Lower lobe of right lung (tissue), 2 donors: ENCODE measurements at regions not wholly inside any gene's neighbourhood (a gene's known extent, or its start where the extent isn't known, plus 50 kb on each side); places are given as distances from the start of the nearest gene placed in this dataset.

Source experiments
- ATAC-seq, 2 donors: fragments of 200-7000 bp; cut with Tn5 transposase; one replicate each; pipeline ENCODE4 v1.9.1; 2020 to 2022; ENCODE audit warnings: mild to moderate bottlenecking in 2 of 2, moderate library complexity in 2 of 2
- DNase-seq: peaks from one replicate; pipeline ENCODE4 v3.0.0-alpha.2; 2020
- H3K27ac ChIP-seq: fragments of 200-600 bp; one replicate; pipeline ENCODE4 v1.8.0; 2022
- H3K27me3 ChIP-seq: fragments of 200-600 bp; one replicate; pipeline ENCODE4 v1.8.0; 2022; ENCODE audit warnings: low read depth
- H3K36me3 ChIP-seq: fragments of 200-600 bp; one replicate; pipeline ENCODE4 v1.8.0; 2022; ENCODE audit warnings: mild to moderate bottlenecking
- H3K4me1 ChIP-seq: fragments of 200-600 bp; one replicate; pipeline ENCODE4 v1.8.0; 2022
- H3K4me3 ChIP-seq: fragments of 200-600 bp; one replicate; pipeline ENCODE4 v1.8.0; 2022; ENCODE audit warnings: mild to moderate bottlenecking
- H3K9me3 ChIP-seq: fragments of 200-600 bp; one replicate; pipeline ENCODE4 v1.8.0; 2022
- intact Hi-C: fragments of 100-400 bp; cut with DNase I; formaldehyde crosslinking; loops from one replicate; pipeline ENCODE4 v1.11.0; 2022
- TF ChIP-seq, protein P1 (sequence below): fragments of 200-600 bp; IDR thresholded peaks from one replicate; pipeline ENCODE4 v1.8.0; 2022; ENCODE audit warnings: antibody characterized with exemption, mild to moderate bottlenecking
- donor health status: DM: no; HTN: yes; CAD: no; lungs with severe emphysema.

DNA sequence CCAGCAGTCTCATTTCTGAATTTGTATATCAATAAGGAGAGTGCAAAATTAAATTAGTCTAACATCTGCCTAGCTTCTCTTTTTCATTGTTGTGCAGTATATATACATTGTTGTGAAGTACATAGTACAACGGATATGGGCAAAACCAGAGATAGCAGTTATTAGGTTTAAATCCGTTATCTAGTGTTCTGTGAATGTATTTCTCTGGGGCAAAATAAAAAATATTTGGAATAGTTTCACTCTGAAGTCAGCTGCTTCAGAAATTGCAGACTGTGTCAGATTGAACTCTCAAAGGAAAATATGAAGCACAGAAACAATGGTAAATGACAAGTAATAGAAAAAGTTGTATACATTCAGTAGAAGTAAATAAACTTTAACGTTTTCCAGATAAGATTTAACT is 836.5 kb upstream of the CXADR start:
- no peaks in the 10 kb centered on the region for H3K9me3 ChIP-seq

GRCh38 chr21:16678429-16679160 is 834.2 kb upstream of the CXADR start:
- H3K4me3 ChIP-seq = no peak overlapping the region
- no peaks in the 10 kb centered on the region for H3K9me3 ChIP-seq
- intact Hi-C loops = no loop called here
- TF ChIP-seq, protein P1, sequence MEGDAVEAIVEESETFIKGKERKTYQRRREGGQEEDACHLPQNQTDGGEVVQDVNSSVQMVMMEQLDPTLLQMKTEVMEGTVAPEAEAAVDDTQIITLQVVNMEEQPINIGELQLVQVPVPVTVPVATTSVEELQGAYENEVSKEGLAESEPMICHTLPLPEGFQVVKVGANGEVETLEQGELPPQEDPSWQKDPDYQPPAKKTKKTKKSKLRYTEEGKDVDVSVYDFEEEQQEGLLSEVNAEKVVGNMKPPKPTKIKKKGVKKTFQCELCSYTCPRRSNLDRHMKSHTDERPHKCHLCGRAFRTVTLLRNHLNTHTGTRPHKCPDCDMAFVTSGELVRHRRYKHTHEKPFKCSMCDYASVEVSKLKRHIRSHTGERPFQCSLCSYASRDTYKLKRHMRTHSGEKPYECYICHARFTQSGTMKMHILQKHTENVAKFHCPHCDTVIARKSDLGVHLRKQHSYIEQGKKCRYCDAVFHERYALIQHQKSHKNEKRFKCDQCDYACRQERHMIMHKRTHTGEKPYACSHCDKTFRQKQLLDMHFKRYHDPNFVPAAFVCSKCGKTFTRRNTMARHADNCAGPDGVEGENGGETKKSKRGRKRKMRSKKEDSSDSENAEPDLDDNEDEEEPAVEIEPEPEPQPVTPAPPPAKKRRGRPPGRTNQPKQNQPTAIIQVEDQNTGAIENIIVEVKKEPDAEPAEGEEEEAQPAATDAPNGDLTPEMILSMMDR = no peak
- peak in 1 of 2 donors; percentile 83 for ATAC-seq
- no peaks in the 10 kb centered on the region for H3K36me3 ChIP-seq
- peaks cover 6% of the 10 kb centered on the region for H3K4me1 ChIP-seq
- no peak overlapping the region for H3K27ac ChIP-seq
- no peak for DNase-seq
- no peaks in the 10 kb centered on the region for H3K27me3 ChIP-seq

More for the DNA sequence above, 836.5 kb upstream of the CXADR start:
- intact Hi-C loops = no loop called here
- H3K36me3 ChIP-seq = no peaks in the 10 kb centered on the region
- peaks cover 6% of the 10 kb centered on the region for H3K4me1 ChIP-seq
- H3K27ac ChIP-seq = no peak overlapping the region
- TF ChIP-seq, protein P1 = no peak
- H3K27me3 ChIP-seq = no peaks in the 10 kb centered on the region
- DNase-seq (no peak), ATAC-seq (no peak)
- H3K4me3 ChIP-seq = no peak overlapping the region

DNA sequence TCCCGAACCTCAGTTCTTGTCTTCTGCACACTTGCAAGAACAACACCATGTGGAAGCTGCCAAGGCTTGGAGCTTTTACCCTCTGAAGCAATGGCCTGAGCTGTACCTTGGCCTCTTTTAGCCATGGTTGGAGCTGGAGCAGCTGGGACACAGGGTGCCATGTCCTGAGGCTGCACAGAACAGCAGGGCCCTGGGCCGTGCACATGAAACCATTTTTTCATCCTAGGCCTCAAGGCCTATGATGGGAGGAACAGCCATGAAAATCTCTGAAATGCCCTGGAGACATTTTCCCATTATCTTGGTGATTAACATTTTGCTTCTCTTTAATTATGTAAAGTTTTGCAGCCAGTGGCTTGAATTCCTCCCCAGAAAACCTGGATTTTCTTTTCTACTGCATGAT is 817.8 kb upstream of the CXADR start:
- peaks cover 7% of the 10 kb centered on the region for H3K9me3 ChIP-seq
- H3K27me3 ChIP-seq = no peaks in the 10 kb centered on the region
- H3K4me1 ChIP-seq = no peaks in the 10 kb centered on the region
- TF ChIP-seq, protein P1 = no peak
- ATAC-seq (no peak), DNase-seq (no peak)
- no peak overlapping the region for H3K4me3 ChIP-seq
- intact Hi-C loops = no loop called here
- H3K36me3 ChIP-seq = no peaks in the 10 kb centered on the region
- no peak overlapping the region for H3K27ac ChIP-seq

DNA sequence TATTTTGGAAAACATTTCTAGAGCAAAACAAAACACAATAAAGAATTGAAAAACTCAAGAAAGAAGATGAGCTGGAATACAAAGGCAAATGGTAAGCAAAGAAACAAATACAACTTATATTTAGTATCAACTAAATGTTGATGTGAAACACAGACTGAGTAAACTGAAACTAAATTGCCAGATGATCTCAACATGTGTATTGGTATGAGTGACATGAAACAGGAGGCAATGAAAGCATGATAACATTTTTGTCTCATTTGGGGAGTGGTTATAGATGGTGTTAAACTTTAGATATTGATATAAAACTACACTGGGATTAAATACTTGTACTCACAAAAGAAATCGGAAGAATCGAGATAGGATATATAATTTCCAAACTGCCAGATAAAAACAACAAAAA is 805.6 kb upstream of the CXADR start:
- Histone ChIP-seq H3K4me3 (no peak overlapping the region), H3K27me3 (no peaks in the 10 kb centered on the region), H3K4me1 (no peaks in the 10 kb centered on the region), H3K9me3 (no peaks in the 10 kb centered on the region), H3K27ac (no peak overlapping the region), H3K36me3 (no peaks in the 10 kb centered on the region)
- DNase-seq (no peak), ATAC-seq (no peak)
- intact Hi-C loops = no loop called here
- TF ChIP-seq, protein P1 = no peak

- H3K27ac ChIP-seq = no peak overlapping the region
- ATAC-seq (no peak), DNase-seq (no peak)
- H3K36me3 ChIP-seq = no peaks in the 10 kb centered on the region
- H3K9me3 ChIP-seq = no peaks in the 10 kb centered on the region
- TF ChIP-seq, protein P1 = no peak
- H3K4me3 ChIP-seq = no peak overlapping the region
- intact Hi-C loops = no loop called here
- no peaks in the 10 kb centered on the region for H3K4me1 ChIP-seq
- H3K27me3 ChIP-seq = no peaks in the 10 kb centered on the region
These were observed 804.6 kb upstream of the CXADR start for GRCh38 chr21:16708101-16708835.
